ENCODE measurements at regions not wholly inside any gene's neighbourhood (a gene's known extent, or its start where the extent isn't known, plus 50 kb on each side); places are given as distances from the start of the nearest gene placed in this dataset.

DNA sequence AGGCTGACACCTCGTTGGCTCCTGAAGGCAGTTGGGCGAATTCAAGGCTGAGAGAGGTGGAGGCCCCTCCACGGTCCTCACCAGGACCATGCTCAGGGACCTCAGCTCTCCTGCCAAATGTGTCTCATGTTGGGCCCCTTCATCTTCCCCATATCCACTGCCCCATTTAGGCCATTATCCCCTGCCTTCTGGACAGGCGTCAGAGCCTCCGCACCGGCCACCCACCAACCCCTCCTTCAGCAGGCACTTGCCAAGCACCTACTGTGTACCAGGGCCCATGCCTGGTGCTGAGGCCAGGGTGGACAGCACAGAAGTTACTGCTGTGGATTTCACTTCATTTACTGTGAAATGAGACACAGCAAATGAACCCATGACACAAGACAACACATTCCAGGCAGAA lies 325.8 kb downstream of the MATN1 start:
- in situ Hi-C loops (cut with HindIII; ENCODE audit: extremely low pct_ligation_motif_present, low pct_unique_long_range_greater_than_20kb), result no loop called here
- CTCF ChIA-PET (ENCODE audit: low intra/inter-chr PET ratio, low total read pairs), result no interaction called here
- POLR2A ChIA-PET, result no interaction called here
- TF ChIP-seq ZFP41 (CRISPR knock-in tag; IDR thresholded peaks at IDR 0.05; ENCODE audit: borderline replicate concordance), result no peak
- TF ChIP-seq, protein P1, sequence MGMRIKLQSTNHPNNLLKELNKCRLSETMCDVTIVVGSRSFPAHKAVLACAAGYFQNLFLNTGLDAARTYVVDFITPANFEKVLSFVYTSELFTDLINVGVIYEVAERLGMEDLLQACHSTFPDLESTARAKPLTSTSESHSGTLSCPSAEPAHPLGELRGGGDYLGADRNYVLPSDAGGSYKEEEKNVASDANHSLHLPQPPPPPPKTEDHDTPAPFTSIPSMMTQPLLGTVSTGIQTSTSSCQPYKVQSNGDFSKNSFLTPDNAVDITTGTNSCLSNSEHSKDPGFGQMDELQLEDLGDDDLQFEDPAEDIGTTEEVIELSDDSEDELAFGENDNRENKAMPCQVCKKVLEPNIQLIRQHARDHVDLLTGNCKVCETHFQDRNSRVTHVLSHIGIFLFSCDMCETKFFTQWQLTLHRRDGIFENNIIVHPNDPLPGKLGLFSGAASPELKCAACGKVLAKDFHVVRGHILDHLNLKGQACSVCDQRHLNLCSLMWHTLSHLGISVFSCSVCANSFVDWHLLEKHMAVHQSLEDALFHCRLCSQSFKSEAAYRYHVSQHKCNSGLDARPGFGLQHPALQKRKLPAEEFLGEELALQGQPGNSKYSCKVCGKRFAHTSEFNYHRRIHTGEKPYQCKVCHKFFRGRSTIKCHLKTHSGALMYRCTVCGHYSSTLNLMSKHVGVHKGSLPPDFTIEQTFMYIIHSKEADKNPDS (CRISPR knock-in tag; IDR thresholded peaks at IDR 0.05), result no peak
- no peak for TF ChIP-seq ZNF501 (CRISPR knock-in tag; IDR thresholded peaks at IDR 0.05)
- TF ChIP-seq, protein P2, sequence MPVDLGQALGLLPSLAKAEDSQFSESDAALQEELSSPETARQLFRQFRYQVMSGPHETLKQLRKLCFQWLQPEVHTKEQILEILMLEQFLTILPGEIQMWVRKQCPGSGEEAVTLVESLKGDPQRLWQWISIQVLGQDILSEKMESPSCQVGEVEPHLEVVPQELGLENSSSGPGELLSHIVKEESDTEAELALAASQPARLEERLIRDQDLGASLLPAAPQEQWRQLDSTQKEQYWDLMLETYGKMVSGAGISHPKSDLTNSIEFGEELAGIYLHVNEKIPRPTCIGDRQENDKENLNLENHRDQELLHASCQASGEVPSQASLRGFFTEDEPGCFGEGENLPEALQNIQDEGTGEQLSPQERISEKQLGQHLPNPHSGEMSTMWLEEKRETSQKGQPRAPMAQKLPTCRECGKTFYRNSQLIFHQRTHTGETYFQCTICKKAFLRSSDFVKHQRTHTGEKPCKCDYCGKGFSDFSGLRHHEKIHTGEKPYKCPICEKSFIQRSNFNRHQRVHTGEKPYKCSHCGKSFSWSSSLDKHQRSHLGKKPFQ (CRISPR knock-in tag; IDR thresholded peaks at IDR 0.05; ENCODE audit: insufficient replicate concordance), result no peak
- no peak for TF ChIP-seq ZNF232 (CRISPR knock-in tag; IDR thresholded peaks at IDR 0.05; ENCODE audit: borderline replicate concordance)
- TF ChIP-seq, protein P3, sequence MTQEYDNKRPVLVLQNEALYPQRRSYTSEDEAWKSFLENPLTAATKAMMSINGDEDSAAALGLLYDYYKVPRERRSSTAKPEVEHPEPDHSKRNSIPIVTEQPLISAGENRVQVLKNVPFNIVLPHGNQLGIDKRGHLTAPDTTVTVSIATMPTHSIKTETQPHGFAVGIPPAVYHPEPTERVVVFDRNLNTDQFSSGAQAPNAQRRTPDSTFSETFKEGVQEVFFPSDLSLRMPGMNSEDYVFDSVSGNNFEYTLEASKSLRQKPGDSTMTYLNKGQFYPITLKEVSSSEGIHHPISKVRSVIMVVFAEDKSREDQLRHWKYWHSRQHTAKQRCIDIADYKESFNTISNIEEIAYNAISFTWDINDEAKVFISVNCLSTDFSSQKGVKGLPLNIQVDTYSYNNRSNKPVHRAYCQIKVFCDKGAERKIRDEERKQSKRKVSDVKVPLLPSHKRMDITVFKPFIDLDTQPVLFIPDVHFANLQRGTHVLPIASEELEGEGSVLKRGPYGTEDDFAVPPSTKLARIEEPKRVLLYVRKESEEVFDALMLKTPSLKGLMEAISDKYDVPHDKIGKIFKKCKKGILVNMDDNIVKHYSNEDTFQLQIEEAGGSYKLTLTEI (CRISPR knock-in tag; conservative IDR thresholded peaks at IDR 0.05), result no peak
- TF ChIP-seq BHLHE40 (IDR thresholded peaks at IDR 0.05; ENCODE audit: low read length), result no peak
- TF ChIP-seq, protein P4, sequence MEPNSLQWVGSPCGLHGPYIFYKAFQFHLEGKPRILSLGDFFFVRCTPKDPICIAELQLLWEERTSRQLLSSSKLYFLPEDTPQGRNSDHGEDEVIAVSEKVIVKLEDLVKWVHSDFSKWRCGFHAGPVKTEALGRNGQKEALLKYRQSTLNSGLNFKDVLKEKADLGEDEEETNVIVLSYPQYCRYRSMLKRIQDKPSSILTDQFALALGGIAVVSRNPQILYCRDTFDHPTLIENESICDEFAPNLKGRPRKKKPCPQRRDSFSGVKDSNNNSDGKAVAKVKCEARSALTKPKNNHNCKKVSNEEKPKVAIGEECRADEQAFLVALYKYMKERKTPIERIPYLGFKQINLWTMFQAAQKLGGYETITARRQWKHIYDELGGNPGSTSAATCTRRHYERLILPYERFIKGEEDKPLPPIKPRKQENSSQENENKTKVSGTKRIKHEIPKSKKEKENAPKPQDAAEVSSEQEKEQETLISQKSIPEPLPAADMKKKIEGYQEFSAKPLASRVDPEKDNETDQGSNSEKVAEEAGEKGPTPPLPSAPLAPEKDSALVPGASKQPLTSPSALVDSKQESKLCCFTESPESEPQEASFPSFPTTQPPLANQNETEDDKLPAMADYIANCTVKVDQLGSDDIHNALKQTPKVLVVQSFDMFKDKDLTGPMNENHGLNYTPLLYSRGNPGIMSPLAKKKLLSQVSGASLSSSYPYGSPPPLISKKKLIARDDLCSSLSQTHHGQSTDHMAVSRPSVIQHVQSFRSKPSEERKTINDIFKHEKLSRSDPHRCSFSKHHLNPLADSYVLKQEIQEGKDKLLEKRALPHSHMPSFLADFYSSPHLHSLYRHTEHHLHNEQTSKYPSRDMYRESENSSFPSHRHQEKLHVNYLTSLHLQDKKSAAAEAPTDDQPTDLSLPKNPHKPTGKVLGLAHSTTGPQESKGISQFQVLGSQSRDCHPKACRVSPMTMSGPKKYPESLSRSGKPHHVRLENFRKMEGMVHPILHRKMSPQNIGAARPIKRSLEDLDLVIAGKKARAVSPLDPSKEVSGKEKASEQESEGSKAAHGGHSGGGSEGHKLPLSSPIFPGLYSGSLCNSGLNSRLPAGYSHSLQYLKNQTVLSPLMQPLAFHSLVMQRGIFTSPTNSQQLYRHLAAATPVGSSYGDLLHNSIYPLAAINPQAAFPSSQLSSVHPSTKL (CRISPR knock-in tag; IDR thresholded peaks at IDR 0.05), result no peak
- TF ChIP-seq SNRNP70 (IDR thresholded peaks at IDR 0.05; ENCODE audit: low read depth, low read length), result no peak
- no peak for TF ChIP-seq MAFG (CRISPR knock-in tag; IDR thresholded peaks at IDR 0.05)
- TF ChIP-seq, protein P5, sequence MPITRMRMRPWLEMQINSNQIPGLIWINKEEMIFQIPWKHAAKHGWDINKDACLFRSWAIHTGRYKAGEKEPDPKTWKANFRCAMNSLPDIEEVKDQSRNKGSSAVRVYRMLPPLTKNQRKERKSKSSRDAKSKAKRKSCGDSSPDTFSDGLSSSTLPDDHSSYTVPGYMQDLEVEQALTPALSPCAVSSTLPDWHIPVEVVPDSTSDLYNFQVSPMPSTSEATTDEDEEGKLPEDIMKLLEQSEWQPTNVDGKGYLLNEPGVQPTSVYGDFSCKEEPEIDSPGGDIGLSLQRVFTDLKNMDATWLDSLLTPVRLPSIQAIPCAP (CRISPR knock-in tag; IDR thresholded peaks at IDR 0.05; ENCODE audit: low read depth), result no peak
- TF ChIP-seq NCOR1 (IDR thresholded peaks at IDR 0.05; ENCODE audit: borderline replicate concordance, low read length), result no peak
- TF ChIP-seq ZNF547 (CRISPR knock-in tag; IDR thresholded peaks at IDR 0.05), result no peak

More for the DNA sequence above, 325.8 kb downstream of the MATN1 start:
- Histone ChIP-seq H3K79me2 (ENCODE audit: insufficient read depth, low read length) (no peaks in the 10 kb centered on the region), H3K4me1 (ENCODE audit: insufficient read depth, low read length) (no peaks in the 10 kb centered on the region), H3K4me2 (ENCODE audit: low read depth, low read length) (no peak overlapping the region), H3K27me3 (ENCODE audit: control insufficient read depth in 1 of 2, insufficient read depth in 2 of 2, low read length in 2 of 2) (peaks cover 0 to 1% of the 10 kb centered on the region in 2 experiments; a peak in 1 of 5 replicates), H3K27ac (ENCODE audit: extremely low read length, insufficient read depth, low read length) (no peak overlapping the region), H3K36me3 (replicated peaks in 1 of 2; ENCODE audit: control insufficient read depth in 1 of 2, insufficient read depth in 2 of 2, low read length in 2 of 2) (no peaks in the 10 kb centered on the region), H3K9me3 (ENCODE audit: low read length) (no peaks in the 10 kb centered on the region), H2AFZ (ENCODE audit: low read length) (no peak overlapping the region), H3K9ac (ENCODE audit: insufficient read depth, low read depth, low read length) (no peak overlapping the region), H4K20me1 (ENCODE audit: insufficient read depth, low read length) (no peaks in the 10 kb centered on the region), H3K4me3 (replicated peaks in 1 of 3; ENCODE audit: insufficient read depth in 1 of 3, low read depth in 2 of 3, low read length in 3 of 3) (no peak overlapping the region)
- ATAC-seq (no peak), FAIRE-seq (no peak), DNase-seq (ENCODE audit: low spot score) (no peak)
- intact Hi-C loops (cut with micrococcal nuclease; ENCODE audit: unreplicated experiment), result no loop called here
- no TSS peak for BruUV-seq (replicated peaks)
- WGBS (ENCODE audit: low lambda C conversion rate), result 32% methylated on average over 5 of the region's 6 CpGs
